Stimulated activated CD8-positive, alpha-beta memory T cell treated with anti-CD3 and anti-CD28 coated beads, Interleukin-7, amount 100 ng/mL, for 4 hours (primary cell): ENCODE measurements at regions not wholly inside any gene's neighbourhood (a gene's known extent, or its start where the extent isn't known, plus 50 kb on each side); places are given as distances from the start of the nearest gene placed in this dataset.
"Not testable (repeated sequence)": the region's sequence is repeated elsewhere in the genome, so short reads cannot be mapped to it uniquely, and the experiment has no call there.

ENCODE experiments used
- DNase-seq, 2 donors: peaks; one replicate each; pipeline ENCODE4 v3.0.0-alpha.2; 2020; ENCODE audit warnings: low read depth in 2 of 2

GRCh38 chr3:157581956-157582636 is 78.9 kb upstream of the VEPH1 start:
- DNase-seq, result not testable (repeated sequence)

- no peak for DNase-seq
Measured at GRCh38 chr3:157581371-157581770, 78.2 kb upstream of the VEPH1 start.

GRCh38 chr3:157578181-157578580 is 75.0 kb upstream of the VEPH1 start:
- DNase-seq, result no peak

DNA sequence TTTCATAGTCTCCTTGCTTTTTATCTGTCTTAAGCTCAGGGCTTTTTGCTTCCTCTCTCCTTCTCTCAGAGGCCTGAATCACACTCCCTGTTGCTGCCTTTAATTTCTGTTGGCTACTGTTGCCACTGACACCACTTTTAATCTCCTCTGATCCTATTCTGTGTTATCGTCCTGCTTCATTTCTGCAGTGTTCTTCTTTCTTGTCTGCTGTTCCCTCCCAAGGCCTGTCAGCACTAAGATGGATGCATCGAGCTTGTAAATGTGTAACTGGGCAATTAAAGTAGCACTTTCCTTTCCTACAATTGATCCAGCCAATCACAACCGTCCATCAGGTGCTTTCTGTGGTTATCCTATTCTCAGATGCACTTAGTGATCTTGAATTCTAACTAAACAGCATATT is 71.3 kb upstream of the VEPH1 start:
- no peak for DNase-seq

- DNase-seq, result no peak
Measured at GRCh38 chr3:157573780-157574378, 70.7 kb upstream of the VEPH1 start.

DNA sequence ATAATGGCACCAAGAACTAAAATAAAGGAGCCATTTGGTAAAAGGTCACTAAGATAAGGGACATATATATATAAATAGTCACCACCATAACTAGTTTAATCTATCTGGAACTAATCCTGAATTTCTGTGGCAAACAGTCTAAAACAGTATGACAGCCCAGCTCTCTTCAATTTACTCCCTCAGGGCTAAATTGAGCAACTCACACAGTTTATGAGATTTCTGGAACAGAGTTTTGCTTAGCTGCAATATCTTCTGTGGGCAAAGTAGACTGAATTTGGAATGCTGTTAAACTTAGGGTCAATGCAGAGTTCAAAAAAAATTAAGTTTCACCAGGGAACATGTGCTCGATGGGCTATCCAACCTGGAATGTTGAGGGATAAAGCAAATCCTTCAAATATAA is 70.1 kb upstream of the VEPH1 start:
- DNase-seq, result no peak

DNA sequence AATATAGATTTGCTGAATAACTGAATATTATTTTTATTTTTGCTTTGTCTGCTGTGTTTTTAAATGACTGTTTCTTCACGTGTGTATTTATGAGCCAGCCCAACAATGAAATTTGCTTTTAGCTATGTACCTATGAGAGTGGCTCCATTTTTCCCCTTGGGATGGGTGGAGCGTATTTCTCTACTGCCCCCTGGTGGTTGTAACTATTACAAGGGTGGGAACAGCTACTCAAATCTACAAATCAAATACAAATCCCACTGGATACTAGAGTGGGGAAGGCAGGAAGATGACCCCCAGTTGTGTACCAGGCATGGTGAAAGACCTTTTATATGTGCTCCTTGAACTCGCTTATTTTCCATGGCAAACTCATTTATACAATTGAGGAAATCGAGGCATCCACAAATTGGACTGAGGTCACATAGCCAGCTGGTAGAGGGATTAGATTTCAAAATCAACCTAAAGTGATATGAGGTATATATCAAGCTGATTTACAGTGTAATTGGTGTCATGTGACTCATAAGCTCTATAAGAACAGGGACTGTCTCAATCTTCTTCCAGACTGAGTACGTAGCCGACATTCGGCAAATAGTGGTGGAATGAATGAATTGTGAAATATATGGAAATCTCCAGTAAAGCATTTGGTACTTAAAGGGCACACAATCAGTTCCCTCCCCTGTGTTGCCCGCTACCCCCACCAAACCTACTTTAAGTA is 69.5 kb upstream of the VEPH1 start:
- DNase-seq, result no peak

DNA sequence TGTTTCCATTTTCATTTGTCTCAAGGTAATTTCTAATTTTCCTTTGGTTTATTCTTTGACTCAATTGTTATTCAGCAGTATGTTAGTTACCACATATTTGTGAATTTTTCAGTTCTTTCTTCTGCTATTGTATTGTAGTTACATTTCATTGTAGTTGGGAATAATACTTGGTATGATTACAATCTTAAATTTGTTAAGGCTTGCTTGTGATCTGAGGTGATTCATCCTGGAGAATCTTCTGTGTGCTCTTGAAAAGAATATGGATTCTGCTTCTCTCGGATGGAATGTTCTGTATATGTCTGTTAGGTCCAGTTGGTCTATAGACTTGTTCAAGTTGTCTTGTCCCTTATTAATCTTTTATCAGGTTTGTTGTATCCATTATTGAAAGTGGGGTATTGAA is 63.4 kb upstream of the VEPH1 start:
- no peak for DNase-seq

- DNase-seq, result no peak
Measured at GRCh38 chr3:157559401-157559800, 56.2 kb upstream of the VEPH1 start.
